ENCODE measurements at regions not wholly inside any gene's neighbourhood (a gene's known extent, or its start where the extent isn't known, plus 50 kb on each side); places are given as distances from the start of the nearest gene placed in this dataset.

- DNase-seq, result no peak
- POLR2A ChIA-PET, result no interaction called here
- H3K4me1 Mint-ChIP-seq (ENCODE audit: low read depth), result no peaks in the 10 kb centered on the region
- no peak overlapping the region for H3K4me3 Mint-ChIP-seq
- intact Hi-C loops (cut with micrococcal nuclease), result no loop called here
- H3K27me3 Mint-ChIP-seq, result no peaks in the 10 kb centered on the region
- no peaks in the 10 kb centered on the region for H3K9me3 Mint-ChIP-seq
- H3K36me3 Mint-ChIP-seq, result no peaks in the 10 kb centered on the region
- CTCF ChIA-PET, result no interaction called here
- no peak overlapping the region for H3K27ac Mint-ChIP-seq
These were observed 503.6 kb downstream of the MRPL39 start for GRCh38 chr21:25103500-25104207.

GRCh38 chr21:25097648-25098047 lies 509.6 kb downstream of the MRPL39 start:
- CTCF ChIA-PET, result no interaction called here
- intact Hi-C loops (cut with micrococcal nuclease), result no loop called here
- POLR2A ChIA-PET, result no interaction called here
- no peaks in the 10 kb centered on the region for H3K27me3 Mint-ChIP-seq
- no peak for DNase-seq
- no peaks in the 10 kb centered on the region for H3K9me3 Mint-ChIP-seq
- H3K4me3 Mint-ChIP-seq, result no peak overlapping the region
- H3K27ac Mint-ChIP-seq, result no peak overlapping the region
- no peaks in the 10 kb centered on the region for H3K4me1 Mint-ChIP-seq (ENCODE audit: low read depth)
- H3K36me3 Mint-ChIP-seq, result no peaks in the 10 kb centered on the region

GRCh38 chr21:25094695-25095094 lies 512.6 kb downstream of the MRPL39 start:
- intact Hi-C loops (cut with micrococcal nuclease), result no loop called here
- Mint-ChIP-seq H3K9me3 (peaks cover 4% of the 10 kb centered on the region), H3K36me3 (no peaks in the 10 kb centered on the region), H3K4me3 (no peak overlapping the region), H3K27me3 (no peaks in the 10 kb centered on the region), H3K27ac (no peak overlapping the region), H3K4me1 (ENCODE audit: low read depth) (no peaks in the 10 kb centered on the region)
- POLR2A ChIA-PET, result no interaction called here
- CTCF ChIA-PET, result no interaction called here
- DNase-seq, result no peak

GRCh38 chr21:25092441-25093011 lies 514.8 kb downstream of the MRPL39 start:
- Mint-ChIP-seq H3K27me3 (no peaks in the 10 kb centered on the region), H3K9me3 (peaks cover 4% of the 10 kb centered on the region), H3K36me3 (no peaks in the 10 kb centered on the region), H3K4me1 (ENCODE audit: low read depth) (no peaks in the 10 kb centered on the region), H3K27ac (no peak overlapping the region), H3K4me3 (no peak overlapping the region)
- no peak for DNase-seq
- intact Hi-C loops (cut with micrococcal nuclease), result no loop called here
- ChIA-PET CTCF (no interaction called here), POLR2A (no interaction called here)

GRCh38 chr21:25081096-25081495 lies 526.2 kb downstream of the MRPL39 start:
- CTCF ChIA-PET, result no interaction called here
- Mint-ChIP-seq H3K4me3 (no peak overlapping the region), H3K27me3 (no peaks in the 10 kb centered on the region), H3K36me3 (no peaks in the 10 kb centered on the region), H3K27ac (no peak overlapping the region), H3K9me3 (no peaks in the 10 kb centered on the region), H3K4me1 (ENCODE audit: low read depth) (no peaks in the 10 kb centered on the region)
- intact Hi-C loops (cut with micrococcal nuclease), result no loop called here
- DNase-seq, result no peak
- POLR2A ChIA-PET, result no interaction called here

- no peak overlapping the region for H3K4me3 Mint-ChIP-seq
- H3K36me3 Mint-ChIP-seq, result no peaks in the 10 kb centered on the region
- DNase-seq, result no peak
- no peaks in the 10 kb centered on the region for H3K9me3 Mint-ChIP-seq
- ChIA-PET CTCF (no interaction called here), POLR2A (no interaction called here)
- intact Hi-C loops (cut with micrococcal nuclease), result no loop called here
- H3K27me3 Mint-ChIP-seq, result no peaks in the 10 kb centered on the region
- H3K27ac Mint-ChIP-seq, result no peak overlapping the region
- no peaks in the 10 kb centered on the region for H3K4me1 Mint-ChIP-seq (ENCODE audit: low read depth)
These were observed 526.6 kb downstream of the MRPL39 start for GRCh38 chr21:25080661-25081060.

- H3K4me1 Mint-ChIP-seq (ENCODE audit: low read depth), result no peaks in the 10 kb centered on the region
- H3K27me3 Mint-ChIP-seq, result no peaks in the 10 kb centered on the region
- POLR2A ChIA-PET, result no interaction called here
- CTCF ChIA-PET, result no interaction called here
- no peak for DNase-seq
- no peak overlapping the region for H3K4me3 Mint-ChIP-seq
- intact Hi-C loops (cut with micrococcal nuclease), result no loop called here
- H3K9me3 Mint-ChIP-seq, result no peaks in the 10 kb centered on the region
- H3K27ac Mint-ChIP-seq, result no peak overlapping the region
- H3K36me3 Mint-ChIP-seq, result no peaks in the 10 kb centered on the region
These were observed 527.1 kb downstream of the MRPL39 start for GRCh38 chr21:25080141-25080540.

- CTCF ChIA-PET, result no interaction called here
- H3K4me1 Mint-ChIP-seq (ENCODE audit: low read depth), result no peaks in the 10 kb centered on the region
These were observed 528.2 kb downstream of the MRPL39 start for GRCh38 chr21:25079053-25079452.

GRCh38 chr21:25062061-25062460 lies 545.2 kb downstream of the MRPL39 start:
- Mint-ChIP-seq H3K9me3 (no peaks in the 10 kb centered on the region), H3K36me3 (no peaks in the 10 kb centered on the region), H3K4me3 (no peak overlapping the region), H3K27me3 (no peaks in the 10 kb centered on the region), H3K4me1 (ENCODE audit: low read depth) (no peaks in the 10 kb centered on the region), H3K27ac (no peak overlapping the region)
- intact Hi-C loops (cut with micrococcal nuclease), result no loop called here
- no peak for DNase-seq
- ChIA-PET CTCF (no interaction called here), POLR2A (no interaction called here)

More at GRCh38 chr21:25079053-25079452, 528.2 kb downstream of the MRPL39 start:
- no peaks in the 10 kb centered on the region for H3K36me3 Mint-ChIP-seq
- POLR2A ChIA-PET, result no interaction called here
- H3K9me3 Mint-ChIP-seq, result no peaks in the 10 kb centered on the region
- H3K27me3 Mint-ChIP-seq, result no peaks in the 10 kb centered on the region
- intact Hi-C loops (cut with micrococcal nuclease), result no loop called here
- DNase-seq, result no peak
- H3K27ac Mint-ChIP-seq, result no peak overlapping the region
- no peak overlapping the region for H3K4me3 Mint-ChIP-seq

GRCh38 chr21:25054689-25055088 lies 552.6 kb downstream of the MRPL39 start:
- intact Hi-C loops (cut with micrococcal nuclease), result no loop called here
- ChIA-PET CTCF (interaction anchor here (0.7 kb wide), 1 partner anchor 1068 kb away, joined by 4 read pairs; no protein-coding TSS in a partner anchor), POLR2A (no interaction called here)
- no peak for DNase-seq
- Mint-ChIP-seq H3K9me3 (peaks cover 4% of the 10 kb centered on the region), H3K36me3 (no peaks in the 10 kb centered on the region), H3K27me3 (no peaks in the 10 kb centered on the region), H3K27ac (no peak overlapping the region), H3K4me1 (ENCODE audit: low read depth) (no peaks in the 10 kb centered on the region), H3K4me3 (no peak overlapping the region)

GRCh38 chr21:25039461-25040380 lies 567.6 kb downstream of the MRPL39 start:
- CTCF ChIA-PET, result interaction anchor here (0.8 kb wide), 1 partner anchor 346 kb away, joined by 4 read pairs; no protein-coding TSS in a partner anchor
- no peaks in the 10 kb centered on the region for H3K36me3 Mint-ChIP-seq
- POLR2A ChIA-PET, result interaction anchor here (0.7 kb wide), 1 partner anchor 624 kb away, joined by 3 read pairs; no protein-coding TSS in a partner anchor
- no peaks in the 10 kb centered on the region for H3K27me3 Mint-ChIP-seq
- peaks cover 3% of the 10 kb centered on the region for H3K4me1 Mint-ChIP-seq (ENCODE audit: low read depth)
- no peak for DNase-seq
- no peak overlapping the region for H3K4me3 Mint-ChIP-seq
- no peak overlapping the region for H3K27ac Mint-ChIP-seq
- no peaks in the 10 kb centered on the region for H3K9me3 Mint-ChIP-seq
- intact Hi-C loops (cut with micrococcal nuclease), result no loop called here

GRCh38 chr21:25036775-25037174 lies 570.5 kb downstream of the MRPL39 start:
- no peaks in the 10 kb centered on the region for H3K27me3 Mint-ChIP-seq
- H3K36me3 Mint-ChIP-seq, result no peaks in the 10 kb centered on the region
- peaks cover 3% of the 10 kb centered on the region for H3K4me1 Mint-ChIP-seq (ENCODE audit: low read depth)
- H3K4me3 Mint-ChIP-seq, result no peak overlapping the region
- no peak for DNase-seq
- intact Hi-C loops (cut with micrococcal nuclease), result no loop called here
- CTCF ChIA-PET, result no interaction called here
- no peaks in the 10 kb centered on the region for H3K9me3 Mint-ChIP-seq
- no peak overlapping the region for H3K27ac Mint-ChIP-seq
- POLR2A ChIA-PET, result no interaction called here

Measured in activated CD4-positive, alpha-beta memory T cell treated with anti-CD3 and anti-CD28 coated beads for 36 hours (primary cell).